ENCODE measurements at regions not wholly inside any gene's neighbourhood (a gene's known extent, or its start where the extent isn't known, plus 50 kb on each side); places are given as distances from the start of the nearest gene placed in this dataset.

GRCh38 chr6:169938262-169938701 lies 186.9 kb downstream of the ERMARD start:
- TF ChIP-seq CTCF (IDR thresholded peaks at IDR 0.05; ENCODE audit: unreplicated experiment): no peak
- Mint-ChIP-seq H3K9me3 (peaks cover 3% of the 10 kb centered on the region), H3K4me3 (no peak overlapping the region), H3K27me3 (ENCODE audit: low read depth) (peaks cover 25% of the 10 kb centered on the region), H3K27ac (no peak overlapping the region), H3K4me1 (peaks cover 42% of the 10 kb centered on the region), H3K36me3 (no peaks in the 10 kb centered on the region)
- DNase-seq (ENCODE audit: low spot score in 2 of 2, unreplicated experiment in 2 of 2): no peak

DNA sequence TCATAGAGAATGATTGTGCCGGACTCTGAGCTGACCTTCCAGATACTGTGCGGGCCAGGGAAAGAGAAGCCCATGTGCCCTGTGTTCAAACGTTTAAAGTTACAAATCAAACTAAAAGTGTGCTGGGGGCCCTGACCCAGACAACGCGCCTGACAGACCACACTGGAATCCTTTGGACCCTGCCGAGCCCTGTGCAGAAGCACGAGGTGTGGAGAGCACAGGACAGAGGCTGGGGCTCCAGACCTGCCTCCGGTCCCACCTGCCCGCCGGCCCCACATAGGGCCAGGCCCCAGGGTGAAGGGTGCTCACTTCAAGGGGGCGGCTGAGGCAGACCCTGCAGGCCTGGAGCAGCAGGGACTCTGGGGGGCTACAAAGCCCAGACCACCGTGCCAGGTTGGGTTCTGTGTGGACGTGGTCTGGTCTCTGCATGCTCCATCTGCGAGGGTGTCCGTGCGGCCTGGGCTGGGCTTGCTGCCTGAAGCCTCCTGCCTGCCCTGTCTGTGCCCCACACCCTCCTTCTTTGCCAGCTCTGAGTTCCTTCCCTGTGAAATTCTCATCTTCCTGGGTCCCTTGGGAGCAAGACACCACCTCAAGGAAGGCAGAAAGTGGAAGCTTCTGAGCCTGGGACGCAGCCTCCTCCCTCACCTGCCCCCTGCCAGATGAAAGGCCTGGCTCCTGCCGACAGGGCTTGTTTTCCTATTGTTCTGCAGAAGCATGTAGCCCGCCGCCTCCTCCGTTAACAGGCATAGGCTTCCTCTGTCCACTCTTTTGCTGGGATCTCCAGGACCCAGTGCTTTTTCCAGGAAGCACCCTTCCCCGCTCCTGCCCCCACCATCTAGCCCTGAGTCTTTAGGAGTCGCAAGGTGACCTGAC lies 186.2 kb downstream of the ERMARD start:
- Mint-ChIP-seq H3K4me1 (peaks cover 48% of the 10 kb centered on the region), H3K27ac (no peak overlapping the region), H3K27me3 (ENCODE audit: low read depth) (peaks cover 24% of the 10 kb centered on the region), H3K4me3 (no peak overlapping the region), H3K9me3 (no peaks in the 10 kb centered on the region), H3K36me3 (no peaks in the 10 kb centered on the region)
- no peak for DNase-seq (ENCODE audit: low spot score in 2 of 2, unreplicated experiment in 2 of 2)
- no peak for TF ChIP-seq CTCF (IDR thresholded peaks at IDR 0.05; ENCODE audit: unreplicated experiment)

DNA sequence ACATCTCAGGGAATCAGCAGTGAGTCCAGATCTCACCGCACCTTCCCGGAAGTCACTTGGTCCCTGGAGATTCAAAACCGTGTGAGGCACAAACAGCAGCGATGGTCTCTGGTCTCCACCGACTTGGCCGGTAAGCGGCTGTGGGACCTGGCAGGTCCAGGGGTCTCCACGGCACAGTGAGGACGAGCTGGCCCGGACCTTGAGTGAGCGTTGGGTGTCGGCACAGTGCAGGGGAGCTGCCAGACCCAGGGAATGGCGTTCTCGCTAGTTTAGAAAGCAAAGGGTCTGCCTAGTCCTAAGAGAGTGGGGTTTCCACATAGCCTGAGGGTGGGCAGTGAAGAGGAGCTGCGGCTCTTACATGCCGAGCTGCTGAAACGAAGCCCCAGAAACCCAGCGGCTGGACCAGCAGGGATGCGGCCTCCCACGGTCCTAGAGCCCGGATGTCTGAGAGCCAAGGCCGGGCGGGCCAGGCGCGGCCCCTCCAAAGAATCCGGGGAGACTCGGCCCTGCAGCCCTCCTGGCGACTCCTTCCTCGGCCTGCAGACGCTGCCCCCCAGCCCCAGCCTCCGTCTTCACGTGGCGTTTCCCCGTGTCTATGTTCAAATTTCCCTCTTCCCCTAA lies 185.0 kb downstream of the ERMARD start:
- H3K9me3 Mint-ChIP-seq: no peaks in the 10 kb centered on the region
- H3K4me3 Mint-ChIP-seq: no peak overlapping the region
- H3K27me3 Mint-ChIP-seq (ENCODE audit: low read depth): peaks cover 21% of the 10 kb centered on the region
- peaks cover 50% of the 10 kb centered on the region for H3K4me1 Mint-ChIP-seq
- no peaks in the 10 kb centered on the region for H3K36me3 Mint-ChIP-seq
- no peak for DNase-seq (ENCODE audit: low spot score in 2 of 2, unreplicated experiment in 2 of 2)
- no peak overlapping the region for H3K27ac Mint-ChIP-seq
- TF ChIP-seq CTCF (IDR thresholded peaks at IDR 0.05; ENCODE audit: unreplicated experiment): no peak

DNA sequence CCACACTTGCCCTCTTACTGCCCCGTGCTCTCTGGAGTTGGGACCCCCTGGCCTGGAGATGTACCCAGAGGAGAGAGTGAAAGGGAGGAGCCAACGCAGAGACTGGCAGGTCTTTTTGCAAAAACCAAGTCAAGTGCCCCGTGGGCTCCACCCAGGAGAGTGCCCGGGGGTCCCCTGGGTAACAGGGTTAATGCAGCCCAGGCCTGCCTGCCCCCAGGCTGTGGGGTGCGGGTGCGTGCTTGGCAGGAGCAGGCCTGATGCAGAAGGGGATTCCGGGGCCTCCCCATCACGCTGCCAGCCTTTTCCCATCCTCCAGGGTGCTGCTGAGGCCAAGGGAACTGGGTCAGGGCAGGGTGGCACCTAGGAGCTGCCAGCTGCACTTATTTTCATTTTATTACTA lies 184.4 kb downstream of the ERMARD start:
- Mint-ChIP-seq H3K9me3 (no peaks in the 10 kb centered on the region), H3K4me1 (peaks cover 45% of the 10 kb centered on the region), H3K27ac (no peak overlapping the region), H3K4me3 (no peak overlapping the region), H3K36me3 (no peaks in the 10 kb centered on the region), H3K27me3 (ENCODE audit: low read depth) (peaks cover 17% of the 10 kb centered on the region)
- no peak for DNase-seq (ENCODE audit: low spot score in 2 of 2, unreplicated experiment in 2 of 2)
- TF ChIP-seq CTCF (IDR thresholded peaks at IDR 0.05; ENCODE audit: unreplicated experiment): no peak

DNA sequence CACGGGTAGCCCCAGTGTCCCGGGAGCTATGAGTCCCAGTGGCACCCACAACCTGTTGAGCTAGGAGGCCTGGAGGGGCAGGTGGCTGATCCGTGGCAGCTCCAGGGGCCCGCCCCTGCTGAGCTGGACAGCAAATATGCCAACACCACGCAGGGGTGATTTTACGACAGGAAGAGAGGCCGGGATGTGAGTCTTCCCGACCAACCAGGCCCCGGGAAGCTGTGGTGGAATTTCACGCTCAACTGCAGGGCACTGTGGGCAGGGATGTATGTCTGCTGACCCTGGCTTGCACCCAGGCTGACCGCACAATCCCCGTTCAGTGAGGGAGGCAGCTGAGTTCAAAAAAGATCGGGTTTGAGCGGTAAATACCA lies 183.9 kb downstream of the ERMARD start:
- peaks cover 41% of the 10 kb centered on the region for H3K4me1 Mint-ChIP-seq
- H3K4me3 Mint-ChIP-seq: no peak overlapping the region
- peaks cover 17% of the 10 kb centered on the region for H3K27me3 Mint-ChIP-seq (ENCODE audit: low read depth)
- DNase-seq (ENCODE audit: low spot score in 2 of 2, unreplicated experiment in 2 of 2): no peak
- no peak overlapping the region for H3K27ac Mint-ChIP-seq
- H3K36me3 Mint-ChIP-seq: no peaks in the 10 kb centered on the region
- no peaks in the 10 kb centered on the region for H3K9me3 Mint-ChIP-seq
- no peak for TF ChIP-seq CTCF (IDR thresholded peaks at IDR 0.05; ENCODE audit: unreplicated experiment)
